Breast epithelium (tissue), 3 donors: ENCODE measurements at regions not wholly inside any gene's neighbourhood (a gene's known extent, or its start where the extent isn't known, plus 50 kb on each side); places are given as distances from the start of the nearest gene placed in this dataset.

Experiments used
- POLR2A ChIP-seq: fragments of 450-650 bp; IDR thresholded peaks from one replicate; pipeline ENCODE4 v1.6.1; 2016; ENCODE audit warnings: antibody characterized with exemption, mild to moderate bottlenecking, moderate library complexity
- TF ChIP-seq, protein P1 (sequence below), 3 donors: fragments of 450-650 bp; IDR thresholded peaks; one replicate each; pipeline ENCODE4 v1.5.1; 2016 to 2017; ENCODE audit warnings: antibody characterized with exemption in 3 of 3, mild to moderate bottlenecking in 3 of 3, moderate library complexity in 3 of 3

- TF ChIP-seq POLR2A = no peak
- TF ChIP-seq, protein P1, sequence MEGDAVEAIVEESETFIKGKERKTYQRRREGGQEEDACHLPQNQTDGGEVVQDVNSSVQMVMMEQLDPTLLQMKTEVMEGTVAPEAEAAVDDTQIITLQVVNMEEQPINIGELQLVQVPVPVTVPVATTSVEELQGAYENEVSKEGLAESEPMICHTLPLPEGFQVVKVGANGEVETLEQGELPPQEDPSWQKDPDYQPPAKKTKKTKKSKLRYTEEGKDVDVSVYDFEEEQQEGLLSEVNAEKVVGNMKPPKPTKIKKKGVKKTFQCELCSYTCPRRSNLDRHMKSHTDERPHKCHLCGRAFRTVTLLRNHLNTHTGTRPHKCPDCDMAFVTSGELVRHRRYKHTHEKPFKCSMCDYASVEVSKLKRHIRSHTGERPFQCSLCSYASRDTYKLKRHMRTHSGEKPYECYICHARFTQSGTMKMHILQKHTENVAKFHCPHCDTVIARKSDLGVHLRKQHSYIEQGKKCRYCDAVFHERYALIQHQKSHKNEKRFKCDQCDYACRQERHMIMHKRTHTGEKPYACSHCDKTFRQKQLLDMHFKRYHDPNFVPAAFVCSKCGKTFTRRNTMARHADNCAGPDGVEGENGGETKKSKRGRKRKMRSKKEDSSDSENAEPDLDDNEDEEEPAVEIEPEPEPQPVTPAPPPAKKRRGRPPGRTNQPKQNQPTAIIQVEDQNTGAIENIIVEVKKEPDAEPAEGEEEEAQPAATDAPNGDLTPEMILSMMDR (IDR thresholded peaks at IDR 0.05) = no peak
Measured at GRCh38 chr5:34499001-34499734, 157.0 kb upstream of the RAI14 start.
